ENCODE measurements at regions not wholly inside any gene's neighbourhood (a gene's known extent, or its start where the extent isn't known, plus 50 kb on each side); places are given as distances from the start of the nearest gene placed in this dataset.

DNA sequence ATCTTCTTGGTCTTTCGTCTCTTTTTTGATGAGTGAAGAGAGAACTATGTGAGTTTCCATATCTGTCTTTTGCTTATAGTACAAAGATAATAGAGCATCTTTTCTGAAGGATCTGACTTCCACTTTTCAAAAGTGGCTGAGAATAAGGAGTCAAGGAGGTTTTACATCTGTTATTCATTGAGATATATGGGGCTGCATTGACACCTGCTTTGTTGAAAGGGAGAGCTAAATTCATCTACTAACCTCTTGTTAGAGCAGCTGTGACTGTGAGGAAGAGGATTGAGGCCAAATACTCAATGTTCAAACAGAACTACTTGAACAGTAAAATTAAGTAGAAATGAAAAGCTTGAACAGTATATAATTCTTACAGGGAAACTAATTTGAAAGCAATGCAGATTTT is 130.2 kb upstream of the ATP2B1 start:
- Mint-ChIP-seq H3K4me1 (peaks cover 0 to 10% (median 9%) of the 10 kb centered on the region in 7 donors), H3K4me3 (no peak overlapping the region), H3K27me3 (peaks cover 0 to 8% (median 0%) of the 10 kb centered on the region in 5 donors), H3K27ac (peak overlapping the region in 1 of 9 donors; percentile 41), H3K9me3 (no peaks in the 10 kb centered on the region), H3K36me3 (no peaks in the 10 kb centered on the region)
- H3K4me3 ChIP-seq (ENCODE audit: low read length) = no peak overlapping the region
- H3K27ac ChIP-seq (ENCODE audit: low read depth, low read length) = no peak overlapping the region
- CTCF ChIA-PET = interaction anchor here (1.2 kb wide), 1 partner anchor 10 kb away, joined by 3 read pairs; no protein-coding TSS in a partner anchor
- POLR2A ChIA-PET = no interaction called here
- no peaks in the 10 kb centered on the region for H3K27me3 ChIP-seq (ENCODE audit: control insufficient read depth in 2 of 2, insufficient read depth in 2 of 2, low read length in 2 of 2)
- no peak for DNase-seq
- no peaks in the 10 kb centered on the region for H3K9me3 ChIP-seq (ENCODE audit: control insufficient read depth in 2 of 3, low read length in 3 of 3)
- ATAC-seq = no peak
- intact Hi-C loops (cut with micrococcal nuclease) = no loop called here
- H3K36me3 ChIP-seq (ENCODE audit: control insufficient read depth in 2 of 3, insufficient read depth in 3 of 3, low read length in 3 of 3) = no peaks in the 10 kb centered on the region
- no peaks in the 10 kb centered on the region for H3K4me1 ChIP-seq (ENCODE audit: control insufficient read depth in 2 of 2, insufficient read depth in 2 of 2, low read length in 2 of 2)

DNA sequence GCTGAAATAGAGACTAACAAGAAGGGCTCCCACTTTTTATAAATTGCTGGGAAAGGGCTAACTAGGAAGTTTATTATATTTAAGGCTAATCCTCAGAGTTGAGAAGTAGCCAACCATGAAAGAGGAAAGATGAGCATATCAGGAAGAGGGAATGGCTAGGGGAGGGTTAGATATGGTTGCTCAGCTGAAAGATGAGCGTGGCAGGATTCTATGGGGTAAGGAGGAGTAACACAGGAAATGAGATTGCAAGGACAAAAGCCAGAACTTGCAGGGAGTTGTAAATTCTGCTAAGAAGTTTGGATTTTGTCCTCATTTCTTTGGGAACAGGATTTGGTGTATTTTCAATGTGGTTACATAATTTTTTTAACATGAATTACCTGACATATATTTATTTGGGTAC is 127.4 kb upstream of the ATP2B1 start:
- Mint-ChIP-seq H3K27ac (no peak overlapping the region), H3K9me3 (no peaks in the 10 kb centered on the region), H3K4me3 (no peak overlapping the region), H3K4me1 (peaks cover 0 to 10% (median 9%) of the 10 kb centered on the region in 7 donors), H3K27me3 (peaks cover 0 to 9% (median 0%) of the 10 kb centered on the region in 5 donors), H3K36me3 (no peaks in the 10 kb centered on the region)
- no peak for ATAC-seq
- H3K27ac ChIP-seq (ENCODE audit: low read depth, low read length) = no peak overlapping the region
- intact Hi-C loops (cut with micrococcal nuclease) = no loop called here
- no peaks in the 10 kb centered on the region for H3K36me3 ChIP-seq (ENCODE audit: control insufficient read depth in 2 of 3, insufficient read depth in 3 of 3, low read length in 3 of 3)
- H3K4me3 ChIP-seq (ENCODE audit: low read length) = no peak overlapping the region
- no peaks in the 10 kb centered on the region for H3K4me1 ChIP-seq (ENCODE audit: control insufficient read depth in 2 of 2, insufficient read depth in 2 of 2, low read length in 2 of 2)
- POLR2A ChIA-PET = no interaction called here
- H3K27me3 ChIP-seq (ENCODE audit: control insufficient read depth in 2 of 2, insufficient read depth in 2 of 2, low read length in 2 of 2) = no peaks in the 10 kb centered on the region
- CTCF ChIA-PET = no interaction called here
- no peaks in the 10 kb centered on the region for H3K9me3 ChIP-seq (ENCODE audit: control insufficient read depth in 2 of 3, low read length in 3 of 3)
- no peak for DNase-seq

DNA sequence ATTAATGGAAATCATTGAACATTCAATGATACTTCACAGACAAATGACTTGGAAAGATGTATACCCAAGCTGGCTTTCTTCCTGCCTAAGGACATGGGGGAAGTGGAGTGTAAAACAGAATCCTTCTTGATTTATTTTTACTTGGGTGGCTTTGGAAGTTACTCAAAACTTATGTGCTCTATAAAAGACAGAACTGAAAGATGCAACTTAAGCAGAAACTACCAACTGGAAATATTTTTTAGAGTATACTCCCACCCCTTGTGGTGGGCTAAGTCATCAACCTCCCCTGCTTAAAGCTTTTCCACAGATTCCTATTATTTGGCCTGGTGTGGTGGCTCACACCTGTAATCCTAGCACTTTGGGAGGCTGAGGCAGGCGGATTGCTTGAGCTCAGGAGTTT is 126.0 kb upstream of the ATP2B1 start:
- Histone ChIP-seq H3K4me3 (ENCODE audit: low read length) (no peak overlapping the region), H3K4me1 (ENCODE audit: control insufficient read depth in 2 of 2, insufficient read depth in 2 of 2, low read length in 2 of 2) (no peaks in the 10 kb centered on the region), H3K27ac (ENCODE audit: low read depth, low read length) (no peak overlapping the region), H3K36me3 (ENCODE audit: control insufficient read depth in 2 of 3, insufficient read depth in 3 of 3, low read length in 3 of 3) (no peaks in the 10 kb centered on the region), H3K27me3 (ENCODE audit: control insufficient read depth in 2 of 2, insufficient read depth in 2 of 2, low read length in 2 of 2) (no peaks in the 10 kb centered on the region), H3K9me3 (ENCODE audit: control insufficient read depth in 2 of 3, low read length in 3 of 3) (no peaks in the 10 kb centered on the region)
- Mint-ChIP-seq H3K27ac (no peak overlapping the region), H3K9me3 (no peaks in the 10 kb centered on the region), H3K4me1 (peaks cover 0 to 10% (median 9%) of the 10 kb centered on the region in 7 donors), H3K27me3 (peaks cover 0 to 6% (median 0%) of the 10 kb centered on the region in 5 donors), H3K4me3 (no peak overlapping the region), H3K36me3 (peaks cover 0 to 3% (median 0%) of the 10 kb centered on the region in 5 donors)
- ChIA-PET CTCF (no interaction called here), POLR2A (no interaction called here)
- DNase-seq (no peak), ATAC-seq (no peak)
- intact Hi-C loops (cut with micrococcal nuclease) = no loop called here

DNA sequence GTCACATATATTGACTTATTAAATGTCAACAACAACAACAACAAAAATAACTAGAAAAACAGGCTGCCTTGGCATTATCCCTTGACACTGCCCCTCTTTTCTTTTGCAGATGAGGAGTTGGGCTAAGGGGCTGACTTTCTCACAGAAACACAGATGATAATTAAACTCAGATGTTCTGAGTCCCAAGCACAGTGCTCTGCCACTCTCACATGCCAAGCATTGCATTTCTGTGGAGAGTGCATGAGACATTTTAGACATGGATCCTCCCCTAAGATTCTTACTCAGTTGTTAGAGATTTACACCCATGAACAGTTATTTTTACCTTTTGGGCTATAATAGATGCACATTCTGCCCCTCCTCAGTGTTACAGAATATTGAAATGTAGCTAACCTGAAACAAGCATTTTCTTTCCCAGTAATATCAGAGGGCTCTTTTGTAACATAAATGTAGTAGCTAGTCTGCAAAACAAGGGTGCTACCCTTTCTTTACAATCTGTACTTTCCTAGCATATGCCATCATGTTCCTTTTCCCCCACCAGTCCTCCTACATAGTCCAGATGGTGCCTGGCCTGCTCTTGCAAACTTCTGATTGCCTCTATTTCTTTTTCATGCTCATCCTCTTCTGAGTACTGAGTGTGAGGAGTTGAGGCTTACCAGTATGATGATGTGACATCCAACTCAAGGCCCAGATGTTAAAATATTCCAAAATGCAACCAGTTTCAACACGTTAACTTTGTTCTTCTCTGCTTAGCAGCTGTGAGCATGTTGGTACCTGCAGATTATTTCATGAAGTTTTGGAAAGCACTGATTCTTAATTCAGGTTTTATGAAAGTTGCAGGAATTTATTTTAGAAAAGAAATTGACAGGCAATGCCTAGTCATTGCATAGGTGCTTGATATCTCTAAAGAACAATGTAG is 125.0 kb upstream of the ATP2B1 start:
- intact Hi-C loops (cut with micrococcal nuclease) = no loop called here
- Histone ChIP-seq H3K4me1 (ENCODE audit: control insufficient read depth in 2 of 2, insufficient read depth in 2 of 2, low read length in 2 of 2) (no peaks in the 10 kb centered on the region), H3K9me3 (ENCODE audit: control insufficient read depth in 2 of 3, low read length in 3 of 3) (no peaks in the 10 kb centered on the region), H3K27ac (ENCODE audit: low read depth, low read length) (no peak overlapping the region), H3K4me3 (ENCODE audit: low read length) (no peak overlapping the region), H3K36me3 (ENCODE audit: control insufficient read depth in 2 of 3, insufficient read depth in 3 of 3, low read length in 3 of 3) (no peaks in the 10 kb centered on the region), H3K27me3 (ENCODE audit: control insufficient read depth in 2 of 2, insufficient read depth in 2 of 2, low read length in 2 of 2) (no peaks in the 10 kb centered on the region)
- H3K36me3 Mint-ChIP-seq = peaks cover 0 to 5% (median 0%) of the 10 kb centered on the region in 5 donors
- H3K27me3 Mint-ChIP-seq = peaks cover 0 to 4% (median 0%) of the 10 kb centered on the region in 5 donors
- ChIA-PET POLR2A (no interaction called here), CTCF (no interaction called here)
- H3K27ac Mint-ChIP-seq = no peak overlapping the region
- ATAC-seq (no peak), DNase-seq (no peak)
- H3K4me3 Mint-ChIP-seq = no peak overlapping the region
- H3K4me1 Mint-ChIP-seq = peaks cover 0 to 4% (median under 1%) of the 10 kb centered on the region in 7 donors
- no peaks in the 10 kb centered on the region for H3K9me3 Mint-ChIP-seq

DNA sequence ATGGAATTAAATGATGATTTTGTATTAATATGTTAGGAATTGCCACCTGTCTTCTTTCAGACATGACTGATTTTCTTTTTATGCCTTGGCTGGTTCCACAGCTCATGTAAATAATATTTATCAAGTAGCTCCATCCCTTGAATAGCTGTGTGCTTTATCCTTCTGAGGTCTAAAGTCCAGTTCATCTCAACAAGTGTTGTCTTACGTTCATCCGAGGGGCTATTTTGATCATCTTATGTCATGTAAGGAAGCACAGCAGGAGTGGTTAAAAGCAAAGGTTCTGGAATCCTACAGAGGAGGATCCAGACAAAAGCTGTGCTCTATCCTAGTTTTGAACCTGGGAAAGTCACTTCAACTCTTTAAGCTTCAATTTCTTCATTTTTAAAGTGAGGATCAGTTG is 123.7 kb upstream of the ATP2B1 start:
- Histone ChIP-seq H3K4me1 (ENCODE audit: control insufficient read depth in 2 of 2, insufficient read depth in 2 of 2, low read length in 2 of 2) (no peaks in the 10 kb centered on the region), H3K27ac (ENCODE audit: low read depth, low read length) (no peak overlapping the region), H3K4me3 (ENCODE audit: low read length) (no peak overlapping the region), H3K27me3 (ENCODE audit: control insufficient read depth in 2 of 2, insufficient read depth in 2 of 2, low read length in 2 of 2) (no peaks in the 10 kb centered on the region), H3K9me3 (ENCODE audit: control insufficient read depth in 2 of 3, low read length in 3 of 3) (no peaks in the 10 kb centered on the region), H3K36me3 (ENCODE audit: control insufficient read depth in 2 of 3, insufficient read depth in 3 of 3, low read length in 3 of 3) (no peaks in the 10 kb centered on the region)
- peaks cover 0 to 5% (median 0%) of the 10 kb centered on the region in 5 donors for H3K36me3 Mint-ChIP-seq
- no peak overlapping the region for H3K4me3 Mint-ChIP-seq
- H3K27ac Mint-ChIP-seq = no peak overlapping the region
- ChIA-PET POLR2A (interaction anchor here (0.8 kb wide), 1 partner anchor 9 kb away, joined by 3 read pairs; no protein-coding TSS in a partner anchor), CTCF (no interaction called here)
- intact Hi-C loops (cut with micrococcal nuclease) = no loop called here
- peaks cover 0 to 4% (median 0%) of the 10 kb centered on the region in 5 donors for H3K27me3 Mint-ChIP-seq
- DNase-seq (no peak), ATAC-seq (no peak)
- no peaks in the 10 kb centered on the region for H3K9me3 Mint-ChIP-seq
- H3K4me1 Mint-ChIP-seq = peaks cover 0 to 4% (median 0%) of the 10 kb centered on the region in 7 donors

DNA sequence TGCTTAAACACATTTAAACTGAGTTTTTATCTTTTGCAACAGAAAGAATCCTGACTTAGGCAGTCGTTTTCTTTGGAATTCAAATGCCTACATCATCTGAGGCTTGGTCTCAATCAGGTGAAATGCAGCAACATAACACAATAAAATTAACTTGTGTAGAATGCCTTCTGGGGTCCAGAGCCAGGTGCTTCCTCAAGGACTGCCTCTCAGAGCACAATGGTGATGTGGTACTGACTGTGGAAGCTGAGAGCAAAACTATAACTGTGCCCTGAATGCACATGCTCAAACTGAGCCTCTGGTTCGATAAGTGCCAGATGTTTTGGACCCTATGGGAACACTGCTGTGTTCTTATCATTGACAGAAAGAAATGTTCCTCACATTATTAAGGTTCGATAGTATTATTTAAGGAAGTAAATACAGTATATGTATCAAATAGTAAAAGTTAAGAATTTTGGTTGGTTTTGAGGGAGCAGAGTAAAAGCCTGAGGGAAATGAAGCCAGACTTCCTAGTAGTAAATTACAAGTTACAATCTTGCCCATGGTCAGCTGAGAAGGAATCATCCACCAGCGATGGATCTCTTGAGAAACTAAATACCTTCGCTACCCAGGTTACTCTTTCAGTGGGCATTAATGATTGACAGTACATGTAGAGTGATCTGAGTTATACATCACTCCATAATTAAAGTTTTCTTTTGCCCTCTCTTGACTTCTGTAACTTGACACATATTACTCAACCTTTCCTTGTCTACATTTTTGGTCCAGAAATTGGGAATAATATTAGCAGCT is 122.9 kb upstream of the ATP2B1 start:
- Histone ChIP-seq H3K27ac (ENCODE audit: low read depth, low read length) (no peak overlapping the region), H3K27me3 (ENCODE audit: control insufficient read depth in 2 of 2, insufficient read depth in 2 of 2, low read length in 2 of 2) (no peaks in the 10 kb centered on the region), H3K4me1 (ENCODE audit: control insufficient read depth in 2 of 2, insufficient read depth in 2 of 2, low read length in 2 of 2) (no peaks in the 10 kb centered on the region), H3K36me3 (ENCODE audit: control insufficient read depth in 2 of 3, insufficient read depth in 3 of 3, low read length in 3 of 3) (no peaks in the 10 kb centered on the region), H3K4me3 (ENCODE audit: low read length) (no peak overlapping the region), H3K9me3 (ENCODE audit: control insufficient read depth in 2 of 3, low read length in 3 of 3) (no peaks in the 10 kb centered on the region)
- H3K4me3 Mint-ChIP-seq = no peak overlapping the region
- no peaks in the 10 kb centered on the region for H3K9me3 Mint-ChIP-seq
- peaks cover 0 to 4% (median 0%) of the 10 kb centered on the region in 5 donors for H3K27me3 Mint-ChIP-seq
- intact Hi-C loops (cut with micrococcal nuclease) = no loop called here
- CTCF ChIA-PET = no interaction called here
- ATAC-seq (no peak), DNase-seq (no peak)
- H3K27ac Mint-ChIP-seq = no peak overlapping the region
- POLR2A ChIA-PET = interaction anchor here (0.8 kb wide), 1 partner anchor 10 kb away, joined by 3 read pairs; no protein-coding TSS in a partner anchor
- H3K36me3 Mint-ChIP-seq = peaks cover 0 to 5% (median 0%) of the 10 kb centered on the region in 5 donors
- H3K4me1 Mint-ChIP-seq = peaks cover 0 to 4% (median under 1%) of the 10 kb centered on the region in 7 donors

Measured in naive thymus-derived CD4-positive, alpha-beta T cell (primary cell).